ENCODE measurements at regions not wholly inside any gene's neighbourhood (a gene's known extent, or its start where the extent isn't known, plus 50 kb on each side); places are given as distances from the start of the nearest gene placed in this dataset.
A peak's percentile ranks its signal among the peaks of the same experiment; 100 is the strongest.
"Not testable (repeated sequence)": the region's sequence is repeated elsewhere in the genome, so short reads cannot be mapped to it uniquely, and the experiment has no call there.

DNA sequence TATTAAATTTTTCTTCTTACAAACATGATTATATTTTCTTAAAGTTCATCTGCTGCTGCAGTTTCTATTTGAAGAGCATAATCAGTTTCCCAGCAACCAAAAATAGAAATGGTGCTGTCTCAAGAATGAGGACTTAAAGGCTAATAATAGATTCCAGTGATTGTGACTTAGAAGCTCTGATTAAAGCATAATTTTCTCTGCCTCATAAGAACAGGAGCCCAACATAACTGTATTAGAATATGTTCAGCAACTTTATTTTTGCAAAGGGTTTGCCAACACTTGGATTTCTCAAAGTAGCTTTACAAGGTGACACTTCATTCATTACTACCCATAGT, 227.9 kb downstream of the SPATA31A1 start:
- not testable (repeated sequence) for H3K27me3 Mint-ChIP-seq; H3K27ac Mint-ChIP-seq; H3K9me3 Mint-ChIP-seq; ATAC-seq (ENCODE audit: low read depth); H3K4me3 Mint-ChIP-seq; DNase-seq (ENCODE audit: low spot score in 2 of 2); H3K4me1 Mint-ChIP-seq; H3K36me3 Mint-ChIP-seq

DNA sequence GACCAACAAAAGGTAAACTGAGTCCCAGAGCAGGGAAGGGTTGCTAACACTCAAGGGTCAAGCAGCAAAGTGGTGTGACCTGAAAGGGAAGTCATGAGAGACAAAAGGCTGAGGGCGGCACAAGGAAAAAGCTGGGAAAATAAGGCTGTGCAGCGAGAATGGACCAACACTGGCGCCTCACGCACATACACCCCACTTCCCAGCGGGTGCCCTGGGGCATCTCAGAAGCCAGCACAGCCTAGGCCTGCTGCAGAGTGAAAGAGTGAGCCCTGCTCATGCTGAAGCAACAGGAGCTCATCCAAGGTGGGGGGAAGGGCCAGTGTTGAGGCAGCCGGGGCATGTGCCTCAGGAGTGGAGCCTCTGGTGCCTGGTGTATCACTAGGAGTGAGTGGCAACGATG, 229.8 kb downstream of the SPATA31A1 start:
- not testable (repeated sequence) for H3K4me3 Mint-ChIP-seq; H3K4me1 Mint-ChIP-seq; H3K9me3 Mint-ChIP-seq; H3K36me3 Mint-ChIP-seq; H3K27ac Mint-ChIP-seq; ATAC-seq (ENCODE audit: low read depth); H3K27me3 Mint-ChIP-seq; DNase-seq (ENCODE audit: low spot score in 2 of 2)

- no peaks in the 10 kb centered on the region for H3K27me3 Mint-ChIP-seq
- no peak overlapping the region for H3K4me3 Mint-ChIP-seq
- no peaks in the 10 kb centered on the region for H3K36me3 Mint-ChIP-seq
- H3K4me1 Mint-ChIP-seq = no peaks in the 10 kb centered on the region
- DNase-seq (ENCODE audit: low spot score in 2 of 2) (no peak), ATAC-seq (ENCODE audit: low read depth) (no peak)
- H3K27ac Mint-ChIP-seq = no peak overlapping the region
- H3K9me3 Mint-ChIP-seq = no peaks in the 10 kb centered on the region
Observed at GRCh38 chr9:39587844-39588499, 232.5 kb downstream of the SPATA31A1 start.

- Mint-ChIP-seq H3K4me1 (no peaks in the 10 kb centered on the region), H3K4me3 (no peak overlapping the region), H3K36me3 (no peaks in the 10 kb centered on the region), H3K27ac (no peak overlapping the region), H3K9me3 (no peaks in the 10 kb centered on the region), H3K27me3 (no peaks in the 10 kb centered on the region)
- DNase-seq (ENCODE audit: low spot score in 2 of 2) = no peak
- ATAC-seq (ENCODE audit: low read depth) = no peak
Observed at GRCh38 chr9:39588500-39589137, 233.2 kb downstream of the SPATA31A1 start.

DNA sequence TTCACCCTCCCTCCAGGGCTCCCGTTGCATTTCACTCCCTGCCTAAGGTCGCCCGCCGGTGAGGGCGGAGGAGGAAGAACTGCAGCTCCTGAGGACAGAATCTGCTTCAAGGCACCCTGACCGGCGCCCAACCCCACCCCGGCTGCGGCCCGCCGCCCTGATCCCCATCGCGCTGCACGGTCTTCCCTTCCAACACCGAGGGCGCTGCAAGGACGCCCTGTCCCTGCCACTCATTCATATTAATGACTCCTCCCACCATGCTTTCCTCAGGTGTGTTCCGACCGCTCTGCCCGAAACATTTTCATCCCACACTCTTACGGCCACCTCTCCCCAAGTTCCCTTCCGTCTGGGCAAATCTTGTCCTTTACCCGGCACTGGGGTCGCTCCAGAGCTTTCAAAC, 248.6 kb downstream of the SPATA31A1 start:
- not testable (repeated sequence) for H3K27ac Mint-ChIP-seq; DNase-seq (ENCODE audit: low spot score in 2 of 2); ATAC-seq (ENCODE audit: low read depth); H3K9me3 Mint-ChIP-seq; H3K4me1 Mint-ChIP-seq; H3K36me3 Mint-ChIP-seq; H3K27me3 Mint-ChIP-seq
- peak overlapping the region; percentile 67 for H3K4me3 Mint-ChIP-seq

DNA sequence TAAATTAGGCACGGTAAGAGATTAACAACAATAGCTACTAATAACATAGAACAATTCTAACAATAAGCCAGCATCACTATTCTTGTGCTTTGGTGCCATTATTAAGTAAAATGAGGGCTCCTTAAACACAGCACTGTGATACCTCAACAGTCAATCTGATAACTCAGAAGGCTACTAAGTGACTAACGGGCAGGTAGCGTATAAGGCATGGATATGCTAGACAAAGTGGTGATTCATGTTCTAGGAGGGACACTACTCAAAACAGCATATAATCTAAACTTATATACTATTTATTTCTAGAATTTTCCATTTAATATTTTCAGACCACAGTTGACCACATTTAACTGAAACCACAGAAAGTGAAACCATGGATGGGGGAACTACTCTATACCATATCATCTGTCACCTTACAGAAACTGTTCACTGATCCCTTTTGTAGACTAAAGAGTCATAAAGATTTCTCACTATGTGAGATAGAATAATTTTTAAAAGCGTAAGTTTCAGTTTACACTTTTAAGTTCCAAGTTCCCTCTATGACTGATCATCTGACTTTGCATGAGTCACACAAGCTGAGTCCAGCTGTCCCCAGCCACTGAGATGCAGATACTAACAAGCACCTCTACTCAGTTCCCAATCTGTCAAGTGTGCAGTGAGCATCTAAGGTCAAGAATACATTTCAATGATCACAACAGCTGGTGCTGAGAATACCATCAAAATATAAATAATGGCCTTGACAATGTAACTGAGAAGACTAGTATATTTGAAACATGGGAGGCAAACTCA, 256.2 kb downstream of the SPATA31A1 start:
- not testable (repeated sequence) for H3K27ac Mint-ChIP-seq; H3K27me3 Mint-ChIP-seq; H3K4me1 Mint-ChIP-seq; H3K4me3 Mint-ChIP-seq; H3K36me3 Mint-ChIP-seq; H3K9me3 Mint-ChIP-seq; DNase-seq (ENCODE audit: low spot score in 2 of 2)
- ATAC-seq (ENCODE audit: low read depth) = peak; percentile 62

- not testable (repeated sequence) for H3K27me3 Mint-ChIP-seq; DNase-seq (ENCODE audit: low spot score in 2 of 2); H3K27ac Mint-ChIP-seq; H3K36me3 Mint-ChIP-seq; ATAC-seq (ENCODE audit: low read depth); H3K4me3 Mint-ChIP-seq; H3K9me3 Mint-ChIP-seq; H3K4me1 Mint-ChIP-seq
Observed at GRCh38 chr9:39616480-39616879, 261.0 kb downstream of the SPATA31A1 start.

GRCh38 chr9:39624048-39624447, 268.6 kb downstream of the SPATA31A1 start:
- not testable (repeated sequence) for DNase-seq (ENCODE audit: low spot score in 2 of 2); H3K4me3 Mint-ChIP-seq; H3K4me1 Mint-ChIP-seq; H3K9me3 Mint-ChIP-seq; H3K27ac Mint-ChIP-seq; ATAC-seq (ENCODE audit: low read depth); H3K36me3 Mint-ChIP-seq; H3K27me3 Mint-ChIP-seq

DNA sequence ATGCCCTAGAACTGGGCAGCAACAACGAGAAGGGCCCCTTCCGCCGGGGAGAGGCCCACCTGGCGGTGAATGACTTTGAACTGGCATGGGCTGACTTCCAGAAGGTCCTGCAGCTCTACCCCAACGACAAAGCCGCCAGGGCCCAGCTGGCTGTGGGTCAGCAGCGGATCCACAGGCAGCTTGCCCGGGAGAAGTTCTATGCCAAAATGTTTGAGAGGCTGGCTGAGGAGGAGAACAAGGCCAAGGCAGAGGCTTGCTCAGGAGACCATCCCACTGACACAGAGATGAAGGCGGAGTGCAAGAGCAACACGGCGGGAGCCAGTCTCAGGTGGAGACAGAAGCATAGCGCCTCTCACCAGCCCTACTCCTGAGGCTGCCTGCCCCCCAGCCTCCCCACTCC, 276.6 kb downstream of the SPATA31A1 start:
- not testable (repeated sequence) for H3K9me3 Mint-ChIP-seq; H3K4me1 Mint-ChIP-seq; H3K36me3 Mint-ChIP-seq; DNase-seq (ENCODE audit: low spot score in 2 of 2); H3K27ac Mint-ChIP-seq; H3K4me3 Mint-ChIP-seq; H3K27me3 Mint-ChIP-seq; ATAC-seq (ENCODE audit: low read depth)

GRCh38 chr9:39649029-39649428, 293.6 kb downstream of the SPATA31A1 start:
- not testable (repeated sequence) for H3K27ac Mint-ChIP-seq; ATAC-seq (ENCODE audit: low read depth); DNase-seq (ENCODE audit: low spot score in 2 of 2); H3K4me3 Mint-ChIP-seq; H3K36me3 Mint-ChIP-seq; H3K4me1 Mint-ChIP-seq; H3K9me3 Mint-ChIP-seq; H3K27me3 Mint-ChIP-seq

DNA sequence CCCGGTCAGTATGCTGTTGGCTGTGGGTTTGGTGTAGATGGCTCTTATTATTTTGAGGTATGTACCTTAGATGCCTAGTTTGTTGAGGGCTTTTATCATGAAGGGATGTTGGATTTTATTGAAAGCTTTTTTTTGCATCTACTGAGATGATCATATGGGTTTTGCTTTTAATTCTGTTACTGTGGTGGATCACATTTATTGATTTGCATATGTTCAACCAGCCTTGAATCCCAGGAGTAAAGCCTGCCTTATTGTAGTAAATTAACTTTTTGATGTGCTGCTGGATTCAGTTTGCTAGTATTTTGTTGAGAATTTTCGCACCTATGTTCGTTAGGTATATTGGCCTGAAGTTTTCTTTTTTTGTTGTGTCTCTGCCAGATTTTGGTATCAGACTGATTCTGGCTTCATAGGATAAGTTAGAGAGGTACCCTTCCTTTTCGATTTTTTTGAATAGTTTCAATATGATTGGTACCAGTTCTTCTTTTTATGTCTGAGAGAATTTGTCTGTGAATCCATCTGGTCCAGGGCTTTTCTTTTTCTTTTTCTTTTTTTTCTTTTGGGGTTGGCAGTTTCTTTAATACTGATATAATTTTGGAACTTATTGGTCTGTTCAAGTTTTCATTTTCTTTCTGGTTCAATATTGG, 301.6 kb downstream of the SPATA31A1 start:
- H3K9me3 Mint-ChIP-seq; DNase-seq (ENCODE audit: low spot score in 2 of 2); H3K36me3 Mint-ChIP-seq; H3K27me3 Mint-ChIP-seq; H3K4me3 Mint-ChIP-seq; H3K27ac Mint-ChIP-seq; H3K4me1 Mint-ChIP-seq: not testable (repeated sequence)
- ATAC-seq (ENCODE audit: low read depth) = peak; percentile 91

- H3K4me3 Mint-ChIP-seq; H3K9me3 Mint-ChIP-seq; H3K27ac Mint-ChIP-seq; H3K27me3 Mint-ChIP-seq; H3K36me3 Mint-ChIP-seq; H3K4me1 Mint-ChIP-seq; DNase-seq (ENCODE audit: low spot score in 2 of 2): not testable (repeated sequence)
- peak; percentile 31 for ATAC-seq (ENCODE audit: low read depth)
Observed at GRCh38 chr9:39663020-39663419, 307.6 kb downstream of the SPATA31A1 start.

DNA sequence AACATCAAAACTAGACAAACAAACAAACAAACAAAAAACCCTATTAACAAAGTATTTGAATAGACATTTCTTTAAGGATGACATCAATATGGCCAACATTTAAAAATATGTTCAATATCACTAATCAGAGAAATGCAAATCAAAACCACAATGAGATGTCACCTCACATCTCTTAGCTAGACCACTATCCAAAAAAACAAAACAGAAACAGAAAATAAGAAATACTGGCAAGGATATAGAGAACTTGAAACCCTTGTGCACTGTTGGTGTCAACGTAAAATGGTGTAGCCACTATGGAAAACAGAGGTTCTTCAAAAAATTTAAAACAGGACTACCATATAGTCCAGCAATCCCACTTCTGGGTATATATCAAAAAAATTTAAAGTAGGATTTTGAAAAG, 308.2 kb downstream of the SPATA31A1 start:
- not testable (repeated sequence) for H3K4me3 Mint-ChIP-seq; H3K27ac Mint-ChIP-seq; DNase-seq (ENCODE audit: low spot score in 2 of 2); H3K27me3 Mint-ChIP-seq; H3K36me3 Mint-ChIP-seq; H3K9me3 Mint-ChIP-seq; H3K4me1 Mint-ChIP-seq
- ATAC-seq (ENCODE audit: low read depth) = peak; percentile 78

- not testable (repeated sequence) for H3K4me1 Mint-ChIP-seq, H3K4me3 Mint-ChIP-seq, H3K27ac Mint-ChIP-seq
Observed at GRCh38 chr9:39665020-39665419, 309.6 kb downstream of the SPATA31A1 start.

More at GRCh38 chr9:39665020-39665419, 309.6 kb downstream of the SPATA31A1 start:
- not testable (repeated sequence) for H3K9me3 Mint-ChIP-seq; H3K36me3 Mint-ChIP-seq; H3K27me3 Mint-ChIP-seq; ATAC-seq (ENCODE audit: low read depth); DNase-seq (ENCODE audit: low spot score in 2 of 2)

Data from memory B cell (primary cell).